ENCODE measurements at regions not wholly inside any gene's neighbourhood (a gene's known extent, or its start where the extent isn't known, plus 50 kb on each side); places are given as distances from the start of the nearest gene placed in this dataset.

DNA sequence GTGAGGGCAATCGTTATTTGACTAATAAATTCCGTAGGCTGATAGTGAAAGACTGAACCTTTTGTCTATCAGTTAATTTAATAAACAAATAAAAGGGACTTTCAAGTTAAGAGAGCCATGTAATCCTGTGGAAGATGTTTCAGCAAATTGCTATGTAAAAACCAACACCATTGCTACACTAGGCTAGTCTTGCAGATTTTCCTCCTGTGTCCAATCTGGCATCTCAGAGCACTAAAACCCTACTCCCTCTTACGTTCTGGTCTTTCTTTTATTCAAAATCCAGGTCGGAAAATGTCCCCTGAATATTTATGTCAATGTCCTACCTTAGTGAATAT lies 478.8 kb upstream of the TNC start:
- TF ChIP-seq EZH2 (IDR thresholded peaks at IDR 0.05; ENCODE audit: borderline replicate concordance), result no peak
- TF ChIP-seq EZH2phosphoT487 (IDR thresholded peaks at IDR 0.05; ENCODE audit: low read depth, severe bottlenecking, unreplicated experiment), result no peak
- TF ChIP-seq, protein P1, sequence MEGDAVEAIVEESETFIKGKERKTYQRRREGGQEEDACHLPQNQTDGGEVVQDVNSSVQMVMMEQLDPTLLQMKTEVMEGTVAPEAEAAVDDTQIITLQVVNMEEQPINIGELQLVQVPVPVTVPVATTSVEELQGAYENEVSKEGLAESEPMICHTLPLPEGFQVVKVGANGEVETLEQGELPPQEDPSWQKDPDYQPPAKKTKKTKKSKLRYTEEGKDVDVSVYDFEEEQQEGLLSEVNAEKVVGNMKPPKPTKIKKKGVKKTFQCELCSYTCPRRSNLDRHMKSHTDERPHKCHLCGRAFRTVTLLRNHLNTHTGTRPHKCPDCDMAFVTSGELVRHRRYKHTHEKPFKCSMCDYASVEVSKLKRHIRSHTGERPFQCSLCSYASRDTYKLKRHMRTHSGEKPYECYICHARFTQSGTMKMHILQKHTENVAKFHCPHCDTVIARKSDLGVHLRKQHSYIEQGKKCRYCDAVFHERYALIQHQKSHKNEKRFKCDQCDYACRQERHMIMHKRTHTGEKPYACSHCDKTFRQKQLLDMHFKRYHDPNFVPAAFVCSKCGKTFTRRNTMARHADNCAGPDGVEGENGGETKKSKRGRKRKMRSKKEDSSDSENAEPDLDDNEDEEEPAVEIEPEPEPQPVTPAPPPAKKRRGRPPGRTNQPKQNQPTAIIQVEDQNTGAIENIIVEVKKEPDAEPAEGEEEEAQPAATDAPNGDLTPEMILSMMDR (IDR thresholded peaks at IDR 0.05; ENCODE audit: poor library complexity), result no peak
